ENCODE measurements at regions not wholly inside any gene's neighbourhood (a gene's known extent, or its start where the extent isn't known, plus 50 kb on each side); places are given as distances from the start of the nearest gene placed in this dataset.

DNA sequence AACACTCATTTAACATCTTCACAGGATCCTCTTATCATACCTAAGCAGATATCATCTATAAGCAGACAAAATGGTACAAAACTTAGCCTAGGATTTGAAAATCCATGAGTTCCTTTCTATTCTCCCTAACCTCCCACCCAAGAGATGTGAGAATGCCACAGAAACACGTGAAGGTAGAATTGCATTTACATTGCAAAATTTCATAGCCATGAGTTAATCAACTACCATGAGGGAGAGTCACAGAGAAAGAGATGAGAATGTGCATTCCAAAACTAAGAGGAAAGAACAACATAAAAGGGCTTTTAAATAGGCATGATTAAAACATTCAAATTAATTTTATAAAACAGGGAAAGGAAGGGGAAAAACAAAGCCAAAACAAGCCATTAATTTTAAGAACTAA lies 806.2 kb downstream of the NTRK3 start:
- Histone ChIP-seq H4K8ac (ENCODE audit: low read depth in 2 of 2, low read length in 2 of 2) (no peak overlapping the region), H3K79me1 (ENCODE audit: low read depth in 1 of 2, low read length in 2 of 2) (no peaks in the 10 kb centered on the region), H3K23ac (ENCODE audit: low read depth, low read length) (no peak overlapping the region), H4K91ac (ENCODE audit: insufficient read depth, low read depth, low read length) (no peak overlapping the region), H4K5ac (ENCODE audit: low read depth, low read length) (no peak overlapping the region), H2BK120ac (ENCODE audit: low read depth, low read length) (no peak overlapping the region), H2BK15ac (ENCODE audit: low read depth, low read length) (no peak overlapping the region), H2BK5ac (ENCODE audit: low read depth, low read length, poor library complexity, severe bottlenecking) (no peak overlapping the region), H3K27me3 (ENCODE audit: control insufficient read depth, insufficient read depth, low read length) (no peaks in the 10 kb centered on the region), H2BK20ac (ENCODE audit: low read depth, low read length) (no peak overlapping the region), H4K20me1 (ENCODE audit: insufficient read depth, low read length) (no peaks in the 10 kb centered on the region), H2AK5ac (ENCODE audit: low read depth, low read length) (no peak overlapping the region), H3K56ac (ENCODE audit: extremely low read depth, insufficient read depth, low read length) (no peak overlapping the region), H3K4me1 (ENCODE audit: control insufficient read depth, insufficient read depth, low read length) (no peaks in the 10 kb centered on the region), H3K14ac (replicated peaks; ENCODE audit: low read depth, low read length) (no peak overlapping the region), H3K9me1 (ENCODE audit: insufficient read depth, low read length) (no peaks in the 10 kb centered on the region), H3K9ac (ENCODE audit: low read depth, low read length) (no peak overlapping the region), H3K9me3 (ENCODE audit: control insufficient read depth, insufficient read depth, low read length) (peaks cover 3% of the 10 kb centered on the region; the same call in 1 of the 2 replicates), H3K4me2 (ENCODE audit: low read depth, low read length) (no peak overlapping the region), H3K4me3 (ENCODE audit: insufficient read depth, low read depth, low read length) (no peak overlapping the region), H3K27ac (ENCODE audit: insufficient read depth, low read length) (no peak overlapping the region), H3K36me3 (ENCODE audit: control insufficient read depth, insufficient read depth, low read length) (no peaks in the 10 kb centered on the region), H2AFZ (replicated peaks; ENCODE audit: low read length, poor library complexity) (no peak overlapping the region), H3K4ac (ENCODE audit: low read depth, low read length) (no peak overlapping the region), H2AK9ac (replicated peaks; ENCODE audit: low read depth, low read length, poor library complexity) (no peak overlapping the region), H3K18ac (ENCODE audit: low read depth, low read length) (no peak overlapping the region)
- in situ Hi-C loops (cut with MboI; ENCODE audit: low sequenced_read_pairs) (no loop called here), intact Hi-C loops (cut with micrococcal nuclease) (no loop called here), dilution Hi-C loops (cut with HindIII; ENCODE audit: low sequenced_read_pairs, unreplicated experiment) (no loop called here)
- ATAC-seq (ENCODE audit: low read depth) (no peak), DNase-seq (no peak)
- TF ChIP-seq, protein P1, sequence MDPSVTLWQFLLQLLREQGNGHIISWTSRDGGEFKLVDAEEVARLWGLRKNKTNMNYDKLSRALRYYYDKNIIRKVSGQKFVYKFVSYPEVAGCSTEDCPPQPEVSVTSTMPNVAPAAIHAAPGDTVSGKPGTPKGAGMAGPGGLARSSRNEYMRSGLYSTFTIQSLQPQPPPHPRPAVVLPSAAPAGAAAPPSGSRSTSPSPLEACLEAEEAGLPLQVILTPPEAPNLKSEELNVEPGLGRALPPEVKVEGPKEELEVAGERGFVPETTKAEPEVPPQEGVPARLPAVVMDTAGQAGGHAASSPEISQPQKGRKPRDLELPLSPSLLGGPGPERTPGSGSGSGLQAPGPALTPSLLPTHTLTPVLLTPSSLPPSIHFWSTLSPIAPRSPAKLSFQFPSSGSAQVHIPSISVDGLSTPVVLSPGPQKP (IDR thresholded peaks at IDR 0.05; ENCODE audit: borderline replicate concordance, low read depth, low read length) = no peak
- no TSS peak for BruUV-seq (replicated peaks)
- WGBS, 2 experiments (ENCODE audit: extremely low coverage in 2 of 2, insufficient read length in 1 of 2) = no CpG with 5 or more reads among the region's 1 CpG
- CTCF ChIA-PET = no interaction called here
- POLR2A ChIA-PET (ENCODE audit: unreplicated experiment) = no interaction called here
